ENCODE measurements at regions not wholly inside any gene's neighbourhood (a gene's known extent, or its start where the extent isn't known, plus 50 kb on each side); places are given as distances from the start of the nearest gene placed in this dataset.
"Not testable (repeated sequence)": the region's sequence is repeated elsewhere in the genome, so short reads cannot be mapped to it uniquely, and the experiment has no call there.

GRCh38 chr12:90710711-90711110, 244.3 kb downstream of the CCER1 start:
- no peak for DNase-seq (ENCODE audit: low read depth in 4 of 4, low spot score in 3 of 4)

- DNase-seq (ENCODE audit: low read depth in 4 of 4, low spot score in 3 of 4) = no peak
These were observed 248.9 kb downstream of the CCER1 start for GRCh38 chr12:90706036-90706435.

GRCh38 chr12:90695415-90695814, 259.6 kb downstream of the CCER1 start:
- DNase-seq (ENCODE audit: low read depth in 4 of 4, low spot score in 3 of 4) = no peak

GRCh38 chr12:90690120-90690519, 264.9 kb downstream of the CCER1 start:
- no peak for DNase-seq (ENCODE audit: low read depth in 4 of 4, low spot score in 3 of 4)

GRCh38 chr12:90687682-90688081, 267.3 kb downstream of the CCER1 start:
- not testable (repeated sequence) for DNase-seq (ENCODE audit: low read depth in 4 of 4, low spot score in 3 of 4)

GRCh38 chr12:90683871-90684270, 271.1 kb downstream of the CCER1 start:
- DNase-seq (ENCODE audit: low read depth in 4 of 4, low spot score in 3 of 4) = no peak

GRCh38 chr12:90682398-90682797, 272.6 kb downstream of the CCER1 start:
- DNase-seq (ENCODE audit: low read depth in 4 of 4, low spot score in 3 of 4) = no peak

GRCh38 chr12:90679674-90680073, 275.3 kb downstream of the CCER1 start:
- no peak for DNase-seq (ENCODE audit: low read depth in 4 of 4, low spot score in 3 of 4)

- no peak for DNase-seq (ENCODE audit: low read depth in 4 of 4, low spot score in 3 of 4)
These were observed 277.4 kb downstream of the CCER1 start for GRCh38 chr12:90677552-90677951.

- no peak for DNase-seq (ENCODE audit: low read depth in 4 of 4, low spot score in 3 of 4)
These were observed 277.9 kb downstream of the CCER1 start for GRCh38 chr12:90677055-90677454.

- DNase-seq (ENCODE audit: low read depth in 4 of 4, low spot score in 3 of 4) = no peak
These were observed 279.9 kb downstream of the CCER1 start for GRCh38 chr12:90675106-90675505.

GRCh38 chr12:90672081-90672480, 282.9 kb downstream of the CCER1 start:
- no peak for DNase-seq (ENCODE audit: low read depth in 4 of 4, low spot score in 3 of 4)

GRCh38 chr12:90663949-90664348, 291.0 kb downstream of the CCER1 start:
- DNase-seq (ENCODE audit: low read depth in 4 of 4, low spot score in 3 of 4) = not testable (repeated sequence)

GRCh38 chr12:90659060-90659459, 295.9 kb downstream of the CCER1 start:
- no peak for DNase-seq (ENCODE audit: low read depth in 4 of 4, low spot score in 3 of 4)

GRCh38 chr12:90653040-90653439, 301.9 kb downstream of the CCER1 start:
- DNase-seq (ENCODE audit: low read depth in 4 of 4, low spot score in 3 of 4) = no peak

GRCh38 chr12:90652280-90652679, 302.7 kb downstream of the CCER1 start:
- DNase-seq (ENCODE audit: low read depth in 4 of 4, low spot score in 3 of 4) = no peak

- DNase-seq (ENCODE audit: low read depth in 4 of 4, low spot score in 3 of 4) = no peak
These were observed 309.8 kb downstream of the CCER1 start for GRCh38 chr12:90645181-90645580.

GRCh38 chr12:90631591-90632212, 323.3 kb downstream of the CCER1 start:
- DNase-seq (ENCODE audit: low read depth in 4 of 4, low spot score in 3 of 4) = no peak

GRCh38 chr12:90630006-90630405, 325.0 kb downstream of the CCER1 start:
- DNase-seq (ENCODE audit: low read depth in 4 of 4, low spot score in 3 of 4) = no peak

GRCh38 chr12:90628213-90628612, 326.8 kb downstream of the CCER1 start:
- DNase-seq (ENCODE audit: low read depth in 4 of 4, low spot score in 3 of 4) = no peak

- no peak for DNase-seq (ENCODE audit: low read depth in 4 of 4, low spot score in 3 of 4)
These were observed 327.6 kb downstream of the CCER1 start for GRCh38 chr12:90627180-90627896.

- DNase-seq (ENCODE audit: low read depth in 4 of 4, low spot score in 3 of 4) = no peak
These were observed 332.5 kb downstream of the CCER1 start for GRCh38 chr12:90622431-90622830.

All from right renal pelvis (tissue), 4 donors.